ENCODE measurements at regions not wholly inside any gene's neighbourhood (a gene's known extent, or its start where the extent isn't known, plus 50 kb on each side); places are given as distances from the start of the nearest gene placed in this dataset.

GRCh38 chr7:125247514-125248098, 318.0 kb upstream of the POT1 start:
- TF ChIP-seq CTCF (IDR thresholded peaks at IDR 0.05; ENCODE audit: low read depth, low read length, poor library complexity, severe bottlenecking) (no peak), EZH2phosphoT487 (IDR thresholded peaks at IDR 0.05; ENCODE audit: borderline replicate concordance, low read length) (no peak)

All from DOHH2 (cell line).